Fibroblast of pulmonary artery (primary cell): ENCODE measurements at regions not wholly inside any gene's neighbourhood (a gene's known extent, or its start where the extent isn't known, plus 50 kb on each side); places are given as distances from the start of the nearest gene placed in this dataset.

Source experiments
- DNase-seq: peaks from one replicate; pipeline ENCODE4 v3.0.0-alpha.2; 2010; ENCODE audit warnings: low read depth
- H3K4me3 ChIP-seq: replicated peaks from 2 replicates; pipeline ENCODE4 v1.5.1; 2011; ENCODE audit warnings: low read depth, mild to moderate bottlenecking, control low read depth, low read length, moderate library complexity
- TF ChIP-seq, protein P1 (sequence below): IDR thresholded peaks from 2 replicates; pipeline ENCODE4 v1.5.1; 2011; ENCODE audit warnings: mild to moderate bottlenecking, control low read depth, low read length, inconsistent platforms; ENCODE audit errors: missing control alignments

DNA sequence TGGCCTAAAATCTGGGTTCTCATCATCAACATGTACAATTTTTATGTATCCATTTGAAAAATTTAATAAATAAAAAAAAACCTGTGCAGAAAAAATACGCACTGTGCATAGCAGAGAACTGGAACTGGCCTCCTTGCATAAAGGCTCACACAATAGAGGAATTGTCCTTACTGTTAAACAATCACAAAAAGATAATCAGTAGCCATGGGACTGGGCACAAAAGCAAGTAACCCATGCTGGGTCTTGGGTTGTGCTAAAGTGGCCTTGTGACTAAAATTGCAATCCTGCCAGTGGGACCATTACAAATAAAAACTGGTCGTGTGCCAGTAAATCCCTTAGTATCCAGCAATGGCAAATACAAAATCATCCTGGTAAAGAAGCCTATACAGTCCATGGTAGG lies 1646.6 kb downstream of the MAT2B start:
- H3K4me3 ChIP-seq: no peak overlapping the region
- DNase-seq: no peak
- TF ChIP-seq, protein P1, sequence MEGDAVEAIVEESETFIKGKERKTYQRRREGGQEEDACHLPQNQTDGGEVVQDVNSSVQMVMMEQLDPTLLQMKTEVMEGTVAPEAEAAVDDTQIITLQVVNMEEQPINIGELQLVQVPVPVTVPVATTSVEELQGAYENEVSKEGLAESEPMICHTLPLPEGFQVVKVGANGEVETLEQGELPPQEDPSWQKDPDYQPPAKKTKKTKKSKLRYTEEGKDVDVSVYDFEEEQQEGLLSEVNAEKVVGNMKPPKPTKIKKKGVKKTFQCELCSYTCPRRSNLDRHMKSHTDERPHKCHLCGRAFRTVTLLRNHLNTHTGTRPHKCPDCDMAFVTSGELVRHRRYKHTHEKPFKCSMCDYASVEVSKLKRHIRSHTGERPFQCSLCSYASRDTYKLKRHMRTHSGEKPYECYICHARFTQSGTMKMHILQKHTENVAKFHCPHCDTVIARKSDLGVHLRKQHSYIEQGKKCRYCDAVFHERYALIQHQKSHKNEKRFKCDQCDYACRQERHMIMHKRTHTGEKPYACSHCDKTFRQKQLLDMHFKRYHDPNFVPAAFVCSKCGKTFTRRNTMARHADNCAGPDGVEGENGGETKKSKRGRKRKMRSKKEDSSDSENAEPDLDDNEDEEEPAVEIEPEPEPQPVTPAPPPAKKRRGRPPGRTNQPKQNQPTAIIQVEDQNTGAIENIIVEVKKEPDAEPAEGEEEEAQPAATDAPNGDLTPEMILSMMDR: no peak

DNA sequence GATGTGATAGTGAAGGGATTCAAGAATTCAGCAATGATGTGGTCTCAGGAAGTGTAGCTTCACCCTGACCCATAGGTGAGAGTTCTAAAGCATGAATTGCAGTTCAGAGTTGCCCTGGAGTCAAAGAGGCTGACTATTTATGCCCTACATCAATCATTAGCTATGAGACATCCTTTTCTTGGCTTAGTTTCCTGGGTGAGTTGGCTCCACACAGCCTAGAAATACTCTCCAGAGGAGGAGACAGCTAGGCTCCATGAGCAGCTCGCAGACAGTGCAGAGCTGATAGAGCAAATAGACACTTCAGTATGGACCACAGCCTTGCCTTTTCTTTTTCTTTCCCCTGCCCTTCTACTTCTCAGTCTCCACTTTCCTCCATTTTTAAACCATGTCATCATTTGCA lies 1651.8 kb downstream of the MAT2B start:
- TF ChIP-seq, protein P1: no peak
- no peak overlapping the region for H3K4me3 ChIP-seq
- DNase-seq: no peak

DNA sequence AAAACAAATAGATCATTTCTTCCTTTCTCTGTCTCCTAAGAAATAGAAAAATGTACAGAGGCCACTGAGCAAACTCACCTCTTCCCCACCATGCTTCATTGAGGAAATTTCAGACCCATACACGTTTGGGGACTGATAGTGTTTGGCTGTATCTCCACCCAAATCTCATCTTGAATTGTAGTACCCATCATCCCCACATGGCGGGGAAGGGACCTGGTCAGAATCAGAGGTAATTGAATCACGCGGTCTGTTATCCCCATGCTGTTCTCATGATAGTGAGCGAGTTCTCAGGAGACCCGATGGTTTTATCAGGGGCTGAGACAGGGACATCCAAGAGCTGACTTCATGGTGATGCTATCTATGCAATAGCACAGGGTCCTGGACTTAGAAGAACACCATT lies 1655.8 kb downstream of the MAT2B start:
- DNase-seq: no peak
- H3K4me3 ChIP-seq: no peak overlapping the region
- TF ChIP-seq, protein P1: no peak

DNA sequence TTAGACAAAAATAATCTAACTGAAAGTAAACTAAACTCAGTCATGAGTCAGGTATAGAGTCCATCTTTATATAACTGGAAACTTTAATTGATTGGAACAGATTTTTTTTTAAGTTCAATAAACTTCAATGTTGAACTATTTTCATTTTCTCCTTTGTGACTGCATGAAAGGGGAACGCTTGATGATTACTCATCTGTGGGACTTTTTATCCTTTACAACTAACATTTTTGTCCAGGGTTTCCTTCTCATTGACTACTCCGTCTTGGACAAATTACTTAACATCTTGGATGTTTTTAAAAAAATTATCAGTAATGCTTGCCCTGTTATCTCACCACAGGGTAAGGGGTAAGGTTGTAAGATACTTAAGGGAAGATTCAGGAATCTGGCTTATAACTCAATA lies 1658.4 kb downstream of the MAT2B start:
- TF ChIP-seq, protein P1: no peak
- H3K4me3 ChIP-seq: no peak overlapping the region

DNA sequence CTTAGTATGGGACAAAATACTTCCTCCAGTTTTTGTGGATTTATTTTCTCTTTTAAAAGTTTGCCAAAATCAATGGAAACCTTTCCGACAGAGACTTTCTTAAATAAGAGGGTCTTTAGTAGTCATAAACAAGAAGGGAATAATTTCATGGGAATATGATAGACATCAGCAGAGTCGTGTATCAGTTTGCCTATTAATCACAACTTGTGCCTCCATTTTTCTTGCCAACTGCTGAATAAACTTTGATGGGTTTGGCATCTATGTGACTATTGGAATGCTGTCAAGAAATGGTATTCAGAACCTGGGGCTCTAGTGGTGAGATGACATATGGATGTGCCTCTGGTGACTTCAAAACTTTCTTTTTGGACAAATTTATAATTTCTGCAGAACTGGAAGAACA lies 1668.2 kb downstream of the MAT2B start:
- no peak overlapping the region for H3K4me3 ChIP-seq
- TF ChIP-seq, protein P1: no peak
- no peak for DNase-seq

More for the DNA sequence above, 1658.4 kb downstream of the MAT2B start:
- no peak for DNase-seq

DNA sequence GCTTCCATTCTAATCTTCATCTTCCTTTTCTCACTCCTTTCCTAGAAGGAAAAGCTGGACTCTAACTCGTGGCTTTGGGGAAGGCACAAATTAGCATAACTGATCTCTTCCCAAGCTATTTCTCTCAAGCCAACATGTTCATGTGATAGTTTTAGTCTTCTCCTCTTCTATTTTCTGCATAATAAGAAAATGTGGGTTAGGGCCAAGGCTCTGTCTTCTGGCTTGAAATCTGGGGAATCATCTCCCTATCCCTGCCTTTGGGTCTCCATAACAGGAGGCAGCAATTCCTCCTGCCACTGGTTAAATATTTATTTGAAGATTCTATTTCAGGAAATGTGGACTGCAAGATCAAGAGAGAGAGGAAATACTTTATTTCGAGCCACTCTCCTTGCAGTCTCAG lies 1669.6 kb downstream of the MAT2B start:
- TF ChIP-seq, protein P1: no peak
- no peak overlapping the region for H3K4me3 ChIP-seq
- DNase-seq: no peak

DNA sequence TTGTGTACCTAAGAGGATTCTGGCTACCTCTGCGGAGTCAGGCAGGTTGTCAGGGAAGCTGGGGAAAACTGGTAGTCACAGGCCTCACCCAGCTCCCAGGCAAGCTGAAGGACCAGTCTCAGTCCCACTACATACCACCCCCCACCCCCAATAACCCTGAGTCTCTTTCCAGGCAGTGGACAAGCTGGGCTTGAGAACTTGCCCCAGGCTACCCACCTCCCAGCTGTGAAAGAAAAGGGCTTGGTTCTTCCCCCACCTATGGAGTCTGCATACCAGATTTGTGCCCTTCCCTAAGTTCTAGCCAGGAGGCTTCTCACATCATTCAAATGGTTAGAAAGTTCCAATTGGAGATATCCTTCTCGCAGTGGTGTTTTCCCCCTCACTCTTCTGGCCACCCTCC lies 1678.8 kb downstream of the MAT2B start:
- H3K4me3 ChIP-seq: no peak overlapping the region
- DNase-seq: no peak
- TF ChIP-seq, protein P1: no peak
